ENCODE measurements at regions not wholly inside any gene's neighbourhood (a gene's known extent, or its start where the extent isn't known, plus 50 kb on each side); places are given as distances from the start of the nearest gene placed in this dataset.

GRCh38 chrX:25548811-25549210 lies 533.0 kb upstream of the ARX start:
- TF ChIP-seq EZH2 (IDR thresholded peaks at IDR 0.05; ENCODE audit: insufficient read depth, poor library complexity, severe bottlenecking) (no peak), EZH2phosphoT487 (IDR thresholded peaks at IDR 0.05; ENCODE audit: insufficient read depth, low read depth) (no peak)
